ENCODE measurements at regions not wholly inside any gene's neighbourhood (a gene's known extent, or its start where the extent isn't known, plus 50 kb on each side); places are given as distances from the start of the nearest gene placed in this dataset.

DNA sequence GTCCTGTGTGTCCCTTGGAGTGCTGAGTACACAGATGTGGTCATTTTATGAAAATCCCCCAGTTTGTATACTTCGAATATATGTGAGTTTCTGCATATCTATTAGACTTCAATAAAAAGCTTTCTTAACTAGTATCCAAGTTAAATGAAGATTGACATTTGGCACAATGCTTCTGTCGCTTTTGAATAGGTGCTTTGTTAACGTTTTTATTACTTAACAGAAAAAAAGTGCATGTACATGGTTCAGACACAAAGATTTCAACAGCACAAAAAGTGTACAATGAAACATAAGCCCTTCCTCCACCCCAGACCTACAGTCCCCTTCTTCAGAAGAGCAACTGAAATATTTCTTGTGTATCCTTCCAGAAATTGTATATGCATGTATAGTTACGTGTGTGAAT, 427.4 kb upstream of the PROK2 start:
- no peak for DNase-seq (ENCODE audit: low read depth in 3 of 3)

DNA sequence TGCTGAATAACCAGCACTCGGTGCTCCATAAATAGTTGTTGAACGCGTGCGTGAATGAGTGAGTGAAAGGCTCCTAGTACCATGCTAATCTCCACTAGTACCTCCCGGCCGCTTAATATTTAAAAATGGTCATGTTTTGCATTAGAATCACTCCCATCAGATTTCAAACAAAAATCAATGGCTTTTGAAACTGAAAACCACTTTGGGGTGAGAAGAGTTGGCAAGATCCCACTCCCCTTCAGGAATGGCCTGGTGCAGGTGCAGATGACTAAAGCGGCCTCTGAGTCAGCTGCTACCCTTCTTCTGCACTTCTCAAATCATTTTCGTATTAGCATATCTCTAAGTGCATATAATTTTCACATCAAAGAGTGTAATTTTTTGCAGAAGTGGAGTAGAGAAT, 425.3 kb upstream of the PROK2 start:
- DNase-seq (ENCODE audit: low read depth in 3 of 3) = no peak

DNA sequence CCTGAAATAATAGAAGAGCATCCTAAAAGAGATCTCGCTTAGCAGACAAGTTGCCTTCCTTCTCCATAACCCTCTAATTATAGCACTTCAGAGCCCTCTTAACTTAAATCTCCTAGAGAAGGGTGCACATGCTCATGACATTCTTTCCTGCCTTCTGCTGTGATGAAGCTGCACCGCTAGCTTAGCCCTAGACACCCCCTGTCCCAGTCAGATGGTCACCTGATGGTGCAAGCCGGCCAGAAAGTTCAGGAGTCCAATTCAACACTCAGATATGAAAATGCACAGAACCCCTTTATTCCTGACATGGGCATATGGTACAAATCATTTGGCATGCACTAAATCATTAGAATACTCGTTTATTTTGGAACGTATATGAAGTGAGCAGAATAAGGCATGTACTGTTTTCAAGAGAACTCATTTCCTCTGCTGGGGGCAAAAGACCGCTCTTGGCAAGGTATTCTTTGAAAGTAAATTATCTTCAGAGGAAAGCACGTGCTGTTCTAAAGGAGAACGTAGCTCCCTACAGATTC, 420.4 kb upstream of the PROK2 start:
- DNase-seq (ENCODE audit: low read depth in 3 of 3) = no peak

DNA sequence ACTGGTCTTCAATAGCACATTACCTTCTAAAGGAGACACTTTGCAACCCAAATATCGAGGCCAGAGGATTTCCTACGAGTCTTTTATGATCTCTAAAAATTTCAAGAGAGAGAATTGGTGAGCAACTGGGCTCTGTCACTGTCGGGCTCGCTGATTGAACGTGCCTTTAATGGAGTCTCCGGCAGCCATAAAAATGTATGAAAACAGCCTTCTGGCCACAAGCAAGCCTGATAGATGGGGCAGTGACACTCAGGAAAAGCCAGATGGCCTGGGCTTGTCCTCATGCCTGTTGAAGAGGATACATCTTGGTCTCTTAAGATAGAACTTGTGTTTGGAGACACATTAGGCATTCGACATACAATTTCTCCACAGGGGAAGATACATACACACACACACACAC, 419.5 kb upstream of the PROK2 start:
- DNase-seq (ENCODE audit: low read depth in 3 of 3) = no peak

DNA sequence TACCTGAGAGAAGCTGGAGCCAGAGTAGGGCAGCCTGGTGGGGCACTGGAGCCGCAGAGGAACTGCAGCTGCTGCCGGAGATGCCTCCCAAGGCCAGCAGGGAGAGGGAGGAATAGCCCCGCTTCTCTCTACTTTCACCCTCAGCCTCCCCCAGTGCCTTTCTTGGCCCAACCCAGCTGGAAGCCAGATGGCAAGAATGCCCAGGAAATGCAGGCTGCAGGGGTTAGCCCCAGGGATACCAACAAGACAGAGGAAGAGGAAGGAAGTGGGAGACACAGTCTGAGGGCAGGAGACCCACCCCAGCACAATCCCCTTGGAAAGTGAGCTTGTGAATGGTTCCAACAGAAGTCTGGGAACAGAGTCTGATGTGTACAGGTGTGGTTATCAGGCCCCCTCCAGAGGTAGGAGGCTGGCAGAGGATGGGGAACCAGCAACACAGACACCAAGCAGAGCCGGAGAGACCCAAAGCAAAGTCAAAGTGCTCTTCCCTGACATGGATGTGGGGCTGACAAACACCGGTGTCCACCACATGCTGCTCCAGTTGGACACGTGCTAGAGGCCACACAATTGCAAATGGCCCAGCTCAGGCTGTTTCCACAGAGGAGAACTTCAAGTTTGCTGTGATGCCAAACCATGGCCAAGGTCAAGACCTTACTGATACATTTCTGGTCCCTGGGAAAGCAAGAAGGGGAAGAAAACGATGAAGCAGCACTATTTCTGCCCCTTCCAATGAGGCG, 418.8 kb upstream of the PROK2 start:
- DNase-seq (ENCODE audit: low read depth in 3 of 3) = no peak

- DNase-seq (ENCODE audit: low read depth in 3 of 3) = no peak
Measured at GRCh38 chr3:72203105-72203504, 418.2 kb upstream of the PROK2 start.

GRCh38 chr3:72200332-72200731, 415.4 kb upstream of the PROK2 start:
- DNase-seq (ENCODE audit: low read depth in 3 of 3) = no peak

DNA sequence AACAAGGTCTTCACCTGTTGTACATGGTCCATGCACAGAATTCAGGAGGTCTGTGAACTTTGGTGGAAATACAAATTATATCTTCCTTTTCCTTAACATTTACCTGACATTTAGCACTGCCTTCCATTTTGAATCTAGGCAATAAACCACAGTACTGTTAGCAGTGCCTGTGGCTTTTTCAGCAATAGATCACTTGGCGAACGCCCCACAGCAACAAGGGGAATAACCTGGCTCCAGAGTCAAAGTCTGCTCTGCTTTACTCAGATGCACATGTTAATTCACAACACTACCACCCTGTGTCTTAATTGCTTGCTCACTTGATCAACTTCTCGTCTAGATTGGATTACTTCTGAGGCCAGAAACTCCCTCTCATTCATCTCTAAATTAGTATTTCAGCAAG, 414.6 kb upstream of the PROK2 start:
- DNase-seq (ENCODE audit: low read depth in 3 of 3) = no peak

DNA sequence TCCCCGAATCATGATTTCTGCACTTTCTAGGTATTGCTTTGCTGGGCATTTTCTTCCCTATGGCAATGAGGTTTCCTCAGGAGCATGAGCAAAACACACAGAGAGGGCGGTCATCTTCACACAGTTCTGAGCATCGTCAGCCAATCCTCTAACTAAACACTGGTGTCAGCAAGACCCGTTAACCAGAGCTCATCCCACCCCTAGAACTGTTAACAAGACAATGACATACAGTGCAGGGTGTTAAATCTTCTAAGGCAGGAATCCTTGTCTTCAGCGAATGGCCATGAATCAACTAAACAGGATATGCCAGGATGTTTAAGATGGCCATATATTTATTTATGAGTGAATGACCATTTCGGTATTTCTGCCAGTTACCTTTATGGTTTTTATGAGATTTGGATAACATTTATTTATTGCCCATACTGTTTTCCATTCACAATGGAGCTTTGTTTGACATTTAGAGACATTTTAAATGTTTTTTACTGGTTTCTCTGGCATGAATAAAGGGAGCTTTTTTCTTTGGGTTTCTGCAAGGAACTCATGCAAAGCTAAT, 411.5 kb upstream of the PROK2 start:
- no peak for DNase-seq (ENCODE audit: low read depth in 3 of 3)

DNA sequence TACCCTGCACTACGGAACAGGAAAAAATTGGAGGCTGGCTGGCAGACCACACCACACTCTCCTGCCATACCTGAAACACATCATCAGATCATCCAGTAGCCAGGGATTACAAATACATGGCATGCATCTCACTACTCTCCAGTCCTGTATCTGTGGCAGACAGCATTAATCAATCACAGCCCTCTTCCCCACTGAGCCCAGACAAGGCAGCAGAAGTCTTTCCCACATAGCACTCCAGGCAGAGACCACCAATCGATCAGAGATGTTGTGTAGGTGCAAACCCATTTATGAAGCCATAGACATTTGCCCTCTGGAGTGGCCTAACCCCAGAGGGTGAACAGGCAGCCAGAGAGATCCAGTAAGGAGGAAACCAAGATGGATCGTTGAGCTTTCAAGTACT, 410.9 kb upstream of the PROK2 start:
- no peak for DNase-seq (ENCODE audit: low read depth in 3 of 3)

DNA sequence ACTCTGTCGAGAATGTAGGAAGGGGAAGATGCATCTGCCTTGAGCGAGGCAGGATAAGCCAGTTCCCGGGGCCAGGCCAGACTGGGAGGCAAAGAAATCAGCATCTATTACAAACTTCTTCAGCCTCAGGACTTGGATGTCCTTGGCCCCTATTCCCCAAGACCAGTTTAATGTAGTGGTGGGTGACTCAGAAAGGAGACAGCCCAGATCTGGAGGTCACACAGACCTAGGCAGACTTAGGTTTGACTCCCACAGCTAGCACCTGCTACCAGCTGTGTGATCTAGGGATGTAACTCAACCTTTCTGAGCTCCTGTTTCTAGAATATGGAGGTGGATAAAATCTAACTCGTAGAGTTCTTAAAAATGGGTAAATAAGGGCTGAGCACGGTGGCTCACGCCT, 409.5 kb upstream of the PROK2 start:
- DNase-seq (ENCODE audit: low read depth in 3 of 3) = no peak

- DNase-seq (ENCODE audit: low read depth in 3 of 3) = no peak
Measured at GRCh38 chr3:72193771-72194430, 409.0 kb upstream of the PROK2 start.

DNA sequence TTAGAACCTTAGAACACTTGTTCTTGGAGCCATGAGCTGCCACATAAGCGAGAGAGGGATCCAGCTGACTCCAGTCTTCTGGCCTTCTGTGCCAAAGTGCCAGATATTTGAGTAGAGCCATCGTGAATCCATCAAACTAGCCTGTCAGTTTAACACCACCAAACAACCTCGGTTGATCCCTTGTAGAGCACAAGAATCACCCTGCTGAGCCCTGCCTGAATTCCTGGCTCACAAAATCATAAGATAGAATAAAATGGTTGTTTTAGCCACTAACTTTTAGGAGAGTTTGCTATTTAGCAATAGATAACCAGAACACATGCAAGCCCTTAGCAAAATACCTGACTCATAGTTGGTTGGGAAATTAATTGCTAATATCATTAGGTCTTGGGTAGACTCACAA, 407.6 kb upstream of the PROK2 start:
- no peak for DNase-seq (ENCODE audit: low read depth in 3 of 3)

- DNase-seq (ENCODE audit: low read depth in 3 of 3) = no peak
Measured at GRCh38 chr3:72191209-72191960, 406.4 kb upstream of the PROK2 start.

DNA sequence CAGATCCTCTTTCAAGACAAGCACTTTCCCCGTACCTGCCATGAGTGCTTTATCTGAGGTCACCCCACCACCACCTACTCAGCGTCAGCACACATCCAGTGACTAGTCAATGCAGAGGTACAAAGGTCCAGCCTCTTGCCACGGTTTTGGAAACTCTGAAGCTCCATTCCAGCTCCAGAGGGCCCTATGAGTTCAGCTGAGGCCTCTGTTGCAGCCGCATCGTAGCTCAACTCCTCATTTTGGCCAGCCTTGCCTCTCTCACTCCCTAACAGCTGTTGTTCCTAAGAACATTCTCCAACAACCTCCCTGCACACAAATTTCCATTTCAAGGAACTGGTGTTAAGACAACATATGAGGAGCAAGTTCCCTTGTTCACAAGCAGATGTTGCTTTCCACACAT, 405.1 kb upstream of the PROK2 start:
- DNase-seq (ENCODE audit: low read depth in 3 of 3) = no peak

DNA sequence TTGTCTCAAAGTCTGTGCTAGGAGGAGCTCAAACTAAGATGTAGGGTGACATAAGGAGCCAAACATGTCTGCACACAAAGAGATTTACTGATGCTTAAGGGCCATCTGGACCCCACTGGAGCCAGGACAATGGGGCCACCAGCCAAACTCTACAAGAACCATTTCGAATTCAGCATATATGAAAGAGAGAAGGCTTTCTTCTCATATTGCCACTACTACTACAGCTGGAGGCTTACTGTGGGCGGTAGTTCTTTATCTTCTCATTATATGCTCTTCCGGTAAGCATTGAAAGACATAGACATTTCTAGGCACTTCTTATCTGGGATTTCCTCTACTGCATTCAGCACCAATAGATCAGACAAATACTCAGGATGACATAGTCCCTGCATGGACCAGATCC, 404.4 kb upstream of the PROK2 start:
- no peak for DNase-seq (ENCODE audit: low read depth in 3 of 3)

GRCh38 chr3:72188536-72188935, 403.6 kb upstream of the PROK2 start:
- DNase-seq (ENCODE audit: low read depth in 3 of 3) = no peak

DNA sequence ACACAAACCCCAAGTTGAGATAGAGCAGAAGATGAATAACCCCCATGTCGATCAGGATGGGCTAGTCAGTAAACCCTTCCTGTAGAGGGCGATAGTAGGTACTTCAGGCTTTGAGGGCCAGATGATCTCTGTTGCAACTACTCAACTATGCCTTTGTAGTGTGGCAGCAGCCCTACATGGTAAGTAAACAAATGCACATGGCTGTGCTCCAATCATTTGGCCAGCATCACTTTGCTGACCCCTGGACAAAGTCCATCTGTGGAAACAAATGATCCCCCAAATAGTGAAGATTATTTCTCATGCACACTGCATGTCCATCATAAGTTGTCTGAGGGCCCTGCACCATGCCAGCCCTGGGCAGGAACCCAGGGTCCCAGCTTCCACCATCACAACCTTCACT, 402.2 kb upstream of the PROK2 start:
- DNase-seq (ENCODE audit: low read depth in 3 of 3) = no peak

GRCh38 chr3:72186400-72186855, 401.5 kb upstream of the PROK2 start:
- DNase-seq (ENCODE audit: low read depth in 3 of 3) = no peak

DNA sequence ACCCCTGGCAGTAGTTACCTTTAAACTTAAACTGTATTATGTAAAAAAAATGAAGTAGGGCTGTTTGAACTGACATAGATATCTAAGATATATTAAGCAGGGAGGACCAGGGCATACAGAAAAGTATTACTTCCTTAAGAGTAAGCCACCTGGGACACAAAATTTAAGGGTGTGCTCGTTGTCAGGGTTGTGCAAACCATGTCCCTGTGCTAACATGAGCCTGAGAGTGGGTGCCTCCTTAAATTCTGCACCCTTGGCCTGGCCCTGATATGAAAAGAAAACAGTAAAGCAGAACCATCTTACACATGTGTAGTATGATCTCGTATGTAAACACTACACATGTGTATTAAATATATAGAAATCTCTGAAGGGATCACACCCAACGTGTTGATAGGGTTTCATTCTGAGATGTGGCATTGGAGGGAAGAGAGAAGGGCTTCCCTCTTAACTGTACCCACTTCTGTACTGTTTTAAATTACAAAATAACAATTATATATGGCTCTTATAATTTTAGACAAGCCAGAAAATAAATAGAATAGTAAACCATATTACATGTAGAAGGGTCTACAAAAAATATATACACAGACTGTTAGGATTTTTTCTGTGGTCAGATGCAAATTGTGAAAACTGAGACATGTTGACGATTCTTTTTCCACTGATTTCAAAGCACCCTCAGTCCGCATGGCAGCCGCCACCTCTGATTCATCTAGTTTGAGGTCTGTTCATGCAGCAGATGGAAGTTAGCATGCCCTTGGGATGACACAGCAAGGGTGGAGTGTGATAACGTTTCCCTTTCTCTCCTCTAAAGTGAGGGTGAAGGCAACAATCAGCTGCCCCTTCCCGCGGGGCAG, 400.8 kb upstream of the PROK2 start:
- peak in 2 of 3 experiments; percentile 17 to 52 for DNase-seq (ENCODE audit: low read depth in 3 of 3)

- no peak for DNase-seq (ENCODE audit: low read depth in 3 of 3)
Measured at GRCh38 chr3:72183489-72183888, 398.5 kb upstream of the PROK2 start.
